ENCODE measurements at regions not wholly inside any gene's neighbourhood (a gene's known extent, or its start where the extent isn't known, plus 50 kb on each side); places are given as distances from the start of the nearest gene placed in this dataset.
A peak's percentile ranks its signal among the peaks of the same experiment; 100 is the strongest.
"Not testable (repeated sequence)": the region's sequence is repeated elsewhere in the genome, so short reads cannot be mapped to it uniquely, and the experiment has no call there.

DNA sequence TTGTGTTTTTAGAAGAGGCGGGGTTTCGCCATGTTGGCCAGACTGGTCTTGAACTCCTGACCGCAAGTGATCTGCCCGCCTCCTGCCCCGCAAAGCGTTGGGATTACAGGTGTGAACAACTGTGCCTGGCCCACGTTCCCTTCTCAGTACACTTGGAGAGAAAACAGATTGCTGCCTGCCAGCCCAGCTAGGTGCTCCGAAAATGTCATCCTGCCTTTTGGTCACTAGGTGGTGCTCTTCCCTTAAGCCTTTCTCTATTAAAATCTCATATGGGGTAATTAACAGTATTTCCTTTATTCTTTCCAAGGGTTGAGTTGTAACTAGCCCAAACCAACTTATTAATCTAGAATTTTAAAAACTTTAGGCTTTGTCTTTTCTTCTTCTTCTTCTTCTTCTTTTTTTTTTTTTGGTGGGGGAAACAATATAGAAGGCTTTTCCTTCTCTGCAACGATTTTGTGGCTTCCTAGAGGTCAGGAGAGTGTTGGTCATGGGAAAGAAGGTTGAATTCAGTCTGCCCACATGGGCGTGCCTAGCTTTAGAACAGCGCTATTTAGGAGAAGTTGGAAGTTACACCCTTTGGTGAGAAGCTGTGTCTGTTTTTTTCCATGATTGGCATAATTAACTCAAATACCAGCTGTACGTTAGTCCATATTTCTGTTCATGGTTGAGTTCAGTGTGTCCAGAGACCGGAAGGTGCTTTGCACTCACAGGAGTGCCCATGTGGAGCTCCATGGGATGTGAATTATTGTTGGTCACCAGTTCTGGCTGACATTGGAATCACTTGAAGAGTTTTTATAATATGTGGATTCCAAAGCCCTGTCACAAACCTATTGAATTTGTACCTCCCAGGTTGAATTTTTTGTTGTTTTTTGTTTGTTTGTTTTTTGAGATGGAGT lies 110.1 kb downstream of the LAT start:
- not testable (repeated sequence) for DNase-seq

DNA sequence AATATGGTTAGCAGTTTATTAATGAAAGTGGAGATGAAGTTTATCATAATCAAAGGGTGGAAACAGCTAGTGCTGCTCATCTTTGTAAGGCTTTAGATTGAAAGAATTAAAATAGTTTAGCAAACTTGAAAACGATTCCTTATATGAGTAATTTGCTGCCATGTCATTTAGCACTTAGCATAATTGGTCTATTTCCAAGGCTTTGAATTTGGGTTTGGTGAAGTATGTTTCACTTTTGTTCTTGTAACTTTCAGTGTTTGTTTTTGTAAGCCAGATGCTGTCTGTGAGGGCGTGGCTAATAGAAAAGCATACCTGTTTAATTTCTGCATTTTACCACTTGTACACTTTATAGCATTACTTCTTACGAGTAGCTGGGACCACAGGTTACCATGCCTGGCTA lies 109.5 kb downstream of the LAT start:
- not testable (repeated sequence) for DNase-seq

DNA sequence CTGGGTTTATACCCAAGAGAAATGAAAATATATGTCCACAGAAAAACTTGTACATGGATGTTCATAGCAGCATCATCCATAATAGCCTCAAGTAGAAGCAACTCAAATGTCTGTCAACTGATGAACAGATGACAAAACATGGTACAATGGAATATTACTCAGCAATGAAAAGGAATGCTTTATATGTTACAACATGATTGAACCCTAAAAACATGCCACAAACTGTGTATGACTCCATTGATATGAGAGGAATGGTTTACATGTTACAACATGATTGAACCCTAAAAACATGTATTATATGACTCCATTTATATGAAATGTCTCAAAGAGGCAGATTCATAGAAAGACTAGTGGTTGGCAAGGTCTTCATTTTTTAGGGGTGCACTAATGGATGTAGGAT lies 104.8 kb downstream of the LAT start:
- not testable (repeated sequence) for DNase-seq

DNA sequence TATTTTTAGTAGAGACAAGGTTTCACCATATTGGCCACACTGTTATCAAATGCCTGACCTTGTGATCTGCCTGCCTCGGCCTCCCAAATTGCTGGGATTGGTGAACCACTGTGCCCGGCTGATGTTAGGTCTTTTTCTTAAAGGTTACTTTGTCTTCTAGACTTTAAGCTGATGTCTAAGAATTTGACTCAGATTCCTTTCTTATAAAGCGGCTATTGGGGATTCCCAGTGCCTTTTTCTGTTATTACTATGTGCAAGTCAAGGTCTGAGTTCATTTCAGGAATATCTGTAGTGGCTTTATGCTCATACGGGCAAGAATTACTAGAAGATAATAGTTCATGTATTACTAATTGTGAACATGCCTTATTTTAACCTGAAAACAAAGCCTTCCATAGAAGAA lies 102.8 kb downstream of the LAT start:
- DNase-seq, result not testable (repeated sequence)

DNA sequence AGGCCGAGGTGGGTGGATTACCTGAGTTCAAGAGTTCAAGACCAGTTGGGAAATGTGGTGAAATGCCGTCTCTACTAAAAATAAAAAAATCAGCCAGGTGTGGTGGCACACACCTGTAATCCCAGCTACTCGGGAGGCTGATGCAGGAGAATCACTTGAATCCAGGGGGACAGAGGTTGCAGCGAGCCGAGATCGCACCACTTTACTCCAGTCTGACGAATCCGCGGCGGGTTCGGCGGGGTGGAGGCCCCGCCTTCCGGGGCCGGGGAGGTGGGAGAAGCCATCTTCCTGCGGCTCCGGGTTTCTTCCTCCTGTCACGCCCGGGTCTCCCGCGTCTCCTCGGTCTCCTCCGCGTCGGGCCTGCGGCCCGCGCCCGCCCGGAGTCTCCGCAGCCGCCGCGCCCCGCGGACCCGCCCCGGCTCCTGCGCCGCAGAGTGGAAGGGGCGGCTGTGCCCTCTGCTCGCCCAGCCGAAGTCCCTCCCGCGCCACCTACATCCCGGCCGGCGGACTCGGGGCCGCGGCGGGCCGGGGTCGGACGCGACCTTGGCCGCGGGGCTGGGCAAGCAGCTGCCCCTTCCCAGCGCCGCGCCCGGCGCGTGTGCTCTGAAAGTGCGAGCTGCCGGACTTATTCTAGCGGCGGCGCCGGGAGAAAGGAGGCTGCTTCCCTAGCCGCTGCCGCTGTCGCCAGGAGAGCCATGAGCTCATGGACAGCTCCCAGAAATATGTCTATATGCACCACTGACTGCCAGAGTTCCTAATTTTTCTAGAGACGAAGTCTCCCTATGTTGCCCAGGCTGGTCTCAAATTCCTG lies 97.2 kb downstream of the LAT start:
- DNase-seq, result peak in 1 of 3 experiments; percentile 27

DNA sequence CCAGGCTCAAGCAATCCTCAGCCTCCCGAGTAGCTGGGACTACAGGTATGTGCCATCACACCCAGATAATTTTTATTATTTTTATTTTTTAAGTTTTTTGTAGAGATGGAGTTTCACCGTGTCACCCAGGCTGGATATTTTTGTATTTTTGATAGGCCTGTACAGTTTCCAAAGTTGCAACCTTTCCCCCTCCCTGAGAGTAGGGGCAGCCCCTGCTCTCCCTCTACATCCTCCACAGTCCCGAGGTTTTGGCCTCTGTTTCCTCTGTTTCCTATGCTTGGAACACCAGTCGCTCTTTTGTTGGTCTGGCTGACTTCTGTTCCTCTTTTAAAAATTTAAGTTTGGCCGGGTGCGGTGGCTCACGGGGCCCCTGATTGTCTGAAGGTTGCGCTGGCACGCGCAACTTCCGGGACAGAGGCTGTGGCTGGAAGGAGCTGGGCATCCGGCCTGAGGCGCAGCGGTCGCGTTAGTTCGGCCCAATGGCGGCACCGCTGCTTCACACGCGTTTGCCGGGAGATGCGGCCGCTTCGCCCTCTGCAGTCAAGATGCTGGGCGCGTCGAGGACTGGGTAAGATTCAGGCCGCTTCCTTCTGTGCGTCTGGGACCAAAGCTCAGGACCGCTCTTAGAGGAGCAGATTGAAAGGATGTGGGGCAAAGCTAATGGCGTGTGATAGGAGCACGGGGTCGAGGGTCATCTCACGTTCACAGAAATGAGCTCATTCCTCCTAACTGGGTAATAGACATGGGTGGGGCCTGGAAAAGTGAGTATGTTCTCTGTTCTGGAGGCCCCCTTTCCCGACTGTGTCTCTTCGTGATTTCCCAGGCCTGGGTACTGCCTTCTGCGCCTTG lies 89.9 kb downstream of the LAT start:
- DNase-seq, result not testable (repeated sequence)

DNA sequence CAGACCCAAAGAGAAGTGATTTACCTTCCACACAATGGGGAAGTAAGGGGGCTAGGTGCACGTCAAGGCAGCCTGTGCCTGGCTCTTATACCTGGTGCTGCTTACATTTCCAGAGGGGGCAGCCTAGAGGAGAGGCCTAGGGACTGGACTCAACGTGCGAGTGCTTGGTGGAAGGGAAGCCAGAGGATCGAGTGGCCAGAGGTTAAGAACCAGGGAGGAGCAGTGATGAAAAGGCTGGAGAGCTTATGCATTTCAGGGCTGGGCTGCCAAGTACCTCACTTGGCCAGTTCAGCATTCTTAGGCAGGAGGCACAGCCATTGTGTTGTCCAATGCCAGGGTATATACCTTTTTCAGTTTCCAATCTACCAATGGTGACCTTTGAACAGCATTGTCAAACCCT lies 77.4 kb downstream of the LAT start:
- not testable (repeated sequence) for DNase-seq

DNA sequence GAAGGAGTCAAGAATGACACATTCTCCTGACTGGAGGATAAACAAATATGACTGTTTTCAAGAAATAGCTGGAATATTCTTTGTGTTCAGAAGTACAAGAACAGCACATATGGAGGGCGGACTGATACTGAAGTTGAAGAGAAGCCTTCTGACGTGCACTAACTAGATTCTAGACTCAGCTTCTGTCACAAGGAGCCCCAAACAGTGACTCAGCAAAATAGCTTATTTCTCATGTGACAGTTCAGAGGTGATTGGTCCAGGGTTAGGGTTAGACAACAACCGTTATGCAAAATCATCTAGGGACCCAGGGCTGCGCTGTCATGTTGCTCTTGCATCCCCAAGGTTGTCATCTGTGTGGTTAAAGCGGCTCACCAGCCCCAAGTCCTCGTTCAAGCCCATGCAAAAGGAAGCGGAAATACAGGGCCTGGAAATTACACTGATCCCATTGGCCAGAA lies 76.6 kb downstream of the LAT start:
- not testable (repeated sequence) for DNase-seq

DNA sequence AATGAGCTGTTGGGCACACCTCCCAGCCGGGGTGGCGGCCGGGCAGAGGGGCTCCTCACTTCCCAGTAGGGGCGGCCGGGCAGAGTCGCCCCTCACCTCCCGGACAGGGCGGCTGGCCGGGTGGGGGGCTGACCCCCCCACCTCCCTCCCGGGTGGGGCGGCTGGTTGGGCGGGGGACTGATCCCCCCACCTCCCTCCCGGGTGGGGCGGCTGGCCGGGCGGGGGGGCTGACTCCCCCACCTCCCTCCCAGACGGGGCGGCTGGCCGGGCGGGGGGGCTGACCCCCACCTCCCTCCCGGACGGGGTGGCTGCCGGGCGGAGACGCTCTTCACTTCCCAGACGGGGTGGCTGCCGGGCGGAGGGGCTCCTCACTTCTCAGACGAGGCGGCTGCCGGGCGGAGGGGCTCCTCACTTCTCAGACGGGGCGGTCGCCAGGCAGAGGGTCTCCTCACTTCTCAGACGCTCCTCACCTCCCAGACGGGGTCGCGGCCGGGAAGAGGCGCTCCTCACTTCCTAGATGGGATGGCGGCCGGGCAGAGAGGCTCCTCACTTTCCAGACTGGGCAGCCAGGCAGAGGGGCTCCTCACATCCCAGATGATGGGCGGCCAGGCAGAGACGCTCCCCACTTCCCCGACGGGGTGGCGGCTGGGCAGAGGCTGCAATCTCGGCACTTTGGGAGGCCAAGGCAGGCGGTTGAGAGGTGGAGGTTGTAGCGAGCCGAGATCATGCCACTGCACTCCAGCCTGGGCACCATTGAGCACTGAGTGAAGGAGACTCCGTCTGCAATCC lies 75.4 kb downstream of the LAT start:
- not testable (repeated sequence) for DNase-seq

DNA sequence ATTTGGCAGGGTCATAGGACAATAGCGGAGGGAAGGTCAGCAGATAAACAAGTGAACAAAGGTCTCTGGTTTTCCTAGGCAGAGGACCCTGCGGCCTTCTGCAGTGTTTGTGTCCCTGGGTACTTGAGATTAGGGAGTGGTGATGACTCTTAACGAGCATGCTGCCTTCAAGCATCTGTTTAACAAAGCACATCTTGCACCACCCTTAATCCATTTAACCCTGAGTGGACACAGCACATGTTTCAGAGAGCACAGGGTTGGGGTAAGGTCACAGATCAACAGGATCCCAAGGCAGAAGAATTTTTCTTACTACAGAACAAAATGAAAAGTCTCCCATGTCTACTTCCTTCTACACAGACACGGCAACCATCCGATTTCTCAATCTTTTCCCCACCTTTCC lies 74.7 kb downstream of the LAT start:
- not testable (repeated sequence) for DNase-seq

Data from NCI-H1417 (cell line).